Upper lobe of left lung (tissue), 6 donors: ENCODE measurements at regions not wholly inside any gene's neighbourhood (a gene's known extent, or its start where the extent isn't known, plus 50 kb on each side); places are given as distances from the start of the nearest gene placed in this dataset.

Experiments
- ATAC-seq, 2 donors: fragments of 200-7000 bp; cut with Tn5 transposase; one replicate each; pipeline ENCODE4 v1.9.1; 2022; ENCODE audit warnings: mild to moderate bottlenecking in 2 of 2, moderate library complexity in 2 of 2; ENCODE audit not compliant: low FRiP score in 2 of 2
- DNase-seq, 2 donors: peaks; one replicate each; pipeline ENCODE4 v3.0.0-alpha.2; 2019 to 2020
- H3K27ac ChIP-seq, 4 donors: fragments of 200-600 bp; sonication (generic); one replicate each; pipeline ENCODE4 v1.5.1; 2016 to 2019
- H3K27me3 ChIP-seq, 4 donors: fragments of 200-600 bp; sonication (generic); one replicate each; pipeline ENCODE4 v1.5.1; 2017 to 2019
- H3K36me3 ChIP-seq, 4 donors: fragments of 200-600 bp; sonication (generic); one replicate each; pipeline ENCODE4 v1.5.1; 2016 to 2019
- H3K4me1 ChIP-seq, 4 donors: fragments of 200-600 bp; sonication (generic); one replicate each; pipeline ENCODE4 v1.5.1; 2018 to 2019
- H3K4me3 ChIP-seq, 4 donors: fragments of 200-600 bp; sonication (generic); one replicate each; pipeline ENCODE4 v1.5.1; 2017 to 2019; ENCODE audit warnings: mild to moderate bottlenecking in 2 of 4, moderate library complexity in 1 of 4
- H3K9me3 ChIP-seq, 4 donors: fragments of 200-600 bp; sonication (generic); one replicate each; pipeline ENCODE4 v1.5.1; 2018 to 2019
- CTCF ChIP-seq, 6 experiments: fragments of 450-650 bp in 4 of 6; fragments of 200-600 bp in 2 of 6; sonication (generic) in 2 of 6; IDR thresholded peaks; one replicate each; pipeline ENCODE4 v1.5.1; 2016 to 2019; ENCODE audit warnings: antibody characterized with exemption in 6 of 6
- EP300 ChIP-seq, 4 donors: sonication (generic); formaldehyde crosslinking; IDR thresholded peaks; one replicate each; pipeline ENCODE4 v1.5.1; 2017; ENCODE audit warnings: antibody characterized with exemption in 4 of 4, control low read depth in 2 of 4
- POLR2A ChIP-seq, 4 donors: fragments of 450-650 bp; IDR thresholded peaks; one replicate each; pipeline ENCODE4 v1.5.1; 2016 to 2017; ENCODE audit warnings: antibody characterized with exemption in 4 of 4, mild to moderate bottlenecking in 2 of 4
- POLR2AphosphoS5 ChIP-seq, 2 donors: sonication (generic); formaldehyde crosslinking; IDR thresholded peaks; one replicate each; pipeline ENCODE4 v1.5.1; 2017; ENCODE audit warnings: antibody characterized with exemption in 2 of 2
- WGBS, 2 donors: methylation state at CpG; one replicate each; pipeline ENCODE4 v1.1.5; 2017 to 2018; 5-methylcytosine and 5-hydroxymethylcytosine counted together
- donor health status: DM: no; HTN: no; CAD: no; lungs with moderate emphysema.
- donor health status: DM: no; HTN: yes; CAD: no; lungs with severe emphysema.

GRCh38 chr18:46393961-46394360 lies 263.1 kb downstream of the LOXHD1 start:
- TF ChIP-seq EP300 (IDR thresholded peaks at IDR 0.05), result no peak
- no peak for TF ChIP-seq POLR2AphosphoS5 (IDR thresholded peaks at IDR 0.05)
- no peak for TF ChIP-seq POLR2A (IDR thresholded peaks at IDR 0.05)
- TF ChIP-seq CTCF (IDR thresholded peaks at IDR 0.05), result no peak
- Histone ChIP-seq H3K4me1 (no peaks in the 10 kb centered on the region), H3K4me3 (no peak overlapping the region), H3K36me3 (no peaks in the 10 kb centered on the region), H3K27ac (no peak overlapping the region), H3K27me3 (peaks cover 0 to 4% (median 0%) of the 10 kb centered on the region in 4 donors), H3K9me3 (no peaks in the 10 kb centered on the region)
- no peak for ATAC-seq
- 60 to 93% methylated on average over 3 to 6 of the region's 6 CpGs for WGBS, 2 donors
- DNase-seq, result no peak

- DNase-seq, result no peak
- no peaks in the 10 kb centered on the region for H3K9me3 ChIP-seq
- no peaks in the 10 kb centered on the region for H3K36me3 ChIP-seq
- ATAC-seq, result no peak
- no peaks in the 10 kb centered on the region for H3K4me1 ChIP-seq
- peaks cover 0 to 4% (median 0%) of the 10 kb centered on the region in 4 donors for H3K27me3 ChIP-seq
- TF ChIP-seq POLR2AphosphoS5 (IDR thresholded peaks at IDR 0.05) (no peak), POLR2A (IDR thresholded peaks at IDR 0.05) (no peak), CTCF (IDR thresholded peaks at IDR 0.05) (no peak), EP300 (IDR thresholded peaks at IDR 0.05) (no peak)
- WGBS, 2 donors, result 97 to 99% methylated on average over 4 of the region's 4 CpGs
- H3K27ac ChIP-seq, result no peak overlapping the region
- no peak overlapping the region for H3K4me3 ChIP-seq
Observed at GRCh38 chr18:46395795-46396194, 261.2 kb downstream of the LOXHD1 start.

- ATAC-seq (no peak), DNase-seq (no peak)
- Histone ChIP-seq H3K4me3 (no peak overlapping the region), H3K27ac (no peak overlapping the region), H3K36me3 (no peaks in the 10 kb centered on the region), H3K27me3 (peaks cover 0 to 4% (median 0%) of the 10 kb centered on the region in 4 donors), H3K4me1 (peaks cover 0 to 4% (median 0%) of the 10 kb centered on the region in 4 donors), H3K9me3 (no peaks in the 10 kb centered on the region)
- TF ChIP-seq EP300 (IDR thresholded peaks at IDR 0.05) (no peak), POLR2AphosphoS5 (IDR thresholded peaks at IDR 0.05) (no peak), CTCF (IDR thresholded peaks at IDR 0.05) (no peak), POLR2A (IDR thresholded peaks at IDR 0.05) (no peak)
Observed at GRCh38 chr18:46397174-46397573, 259.8 kb downstream of the LOXHD1 start.

GRCh38 chr18:46398005-46398404 lies 259.0 kb downstream of the LOXHD1 start:
- Histone ChIP-seq H3K27me3 (peaks cover 0 to 4% (median 0%) of the 10 kb centered on the region in 4 donors), H3K4me1 (peaks cover 0 to 4% (median 0%) of the 10 kb centered on the region in 4 donors), H3K36me3 (no peaks in the 10 kb centered on the region), H3K27ac (no peak overlapping the region), H3K9me3 (no peaks in the 10 kb centered on the region), H3K4me3 (no peak overlapping the region)
- TF ChIP-seq POLR2AphosphoS5 (IDR thresholded peaks at IDR 0.05) (no peak), CTCF (IDR thresholded peaks at IDR 0.05) (no peak), EP300 (IDR thresholded peaks at IDR 0.05) (no peak)
- no peak for ATAC-seq
- 65% methylated on average over 7 of the region's 7 CpGs for WGBS, 2 donors
- no peak for DNase-seq

- Histone ChIP-seq H3K4me1 (peaks cover 0 to 4% (median 0%) of the 10 kb centered on the region in 4 donors), H3K9me3 (no peaks in the 10 kb centered on the region), H3K4me3 (no peak overlapping the region), H3K27ac (no peak overlapping the region), H3K36me3 (no peaks in the 10 kb centered on the region), H3K27me3 (peaks cover 0 to 4% (median 0%) of the 10 kb centered on the region in 4 donors)
- no peak for ATAC-seq
- no peak for DNase-seq
- 79 to 80% methylated on average over 9 of the region's 9 CpGs for whole genome bisulfite sequencing, 2 donors
- TF ChIP-seq POLR2A (IDR thresholded peaks at IDR 0.05), result no peak
Observed at GRCh38 chr18:46398625-46399024, 258.4 kb downstream of the LOXHD1 start.
